BE2C (cell line): ENCODE measurements at regions not wholly inside any gene's neighbourhood (a gene's known extent, or its start where the extent isn't known, plus 50 kb on each side); places are given as distances from the start of the nearest gene placed in this dataset.

ENCODE experiments used
- DNase-seq: peaks from one replicate; pipeline ENCODE4 v3.0.0-alpha.2; 2020
- H3K27me3 ChIP-seq: fragments of 250-450 bp; sonication (Bioruptor Pico); 2 replicates; pipeline ENCODE4 v1.5.1; 2020; ENCODE audit warnings: mild to moderate bottlenecking
- H3K36me3 ChIP-seq: fragments of 250-450 bp; sonication (Bioruptor Pico); 2 replicates; pipeline ENCODE4 v1.5.1; 2020; ENCODE audit warnings: mild to moderate bottlenecking
- H3K4me1 ChIP-seq: fragments of 250-450 bp; sonication (Bioruptor Pico); 2 replicates; pipeline ENCODE4 v1.5.1; 2020
- H3K4me3 ChIP-seq: 2 replicates; pipeline ENCODE4 v1.5.1; 2011; ENCODE audit warnings: low read depth, low read length
- H3K9me3 ChIP-seq: fragments of 250-450 bp; sonication (Bioruptor Pico); 2 replicates; pipeline ENCODE4 v1.5.1; 2020
- TF ChIP-seq, protein P1 (sequence below): IDR thresholded peaks from 2 replicates; pipeline ENCODE4 v1.5.1; 2012; ENCODE audit warnings: mild to moderate bottlenecking, low read depth, low read length

DNA sequence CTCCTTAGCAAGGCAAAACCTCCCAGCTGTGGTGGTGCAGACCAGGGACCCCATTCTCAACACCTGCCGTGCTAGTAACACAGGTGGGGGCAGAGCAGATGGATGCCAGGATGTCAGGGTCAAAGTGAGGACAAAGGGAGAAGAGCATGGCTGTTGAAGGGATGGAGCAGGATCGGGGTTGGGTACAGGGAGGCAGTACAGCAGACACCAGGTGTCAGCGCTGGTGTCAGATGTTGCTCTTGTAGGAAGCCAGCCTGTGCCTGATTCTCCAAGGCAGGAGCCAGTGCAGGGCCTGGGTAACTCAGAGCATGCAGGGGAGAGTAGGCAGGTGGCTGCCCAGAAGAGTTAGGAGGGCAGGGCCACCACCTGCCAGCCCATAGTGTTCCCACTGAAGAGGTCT lies 222.1 kb upstream of the SPRED2 start:
- H3K4me3 ChIP-seq: no peak overlapping the region
- H3K4me1 ChIP-seq: no peaks in the 10 kb centered on the region
- TF ChIP-seq, protein P1, sequence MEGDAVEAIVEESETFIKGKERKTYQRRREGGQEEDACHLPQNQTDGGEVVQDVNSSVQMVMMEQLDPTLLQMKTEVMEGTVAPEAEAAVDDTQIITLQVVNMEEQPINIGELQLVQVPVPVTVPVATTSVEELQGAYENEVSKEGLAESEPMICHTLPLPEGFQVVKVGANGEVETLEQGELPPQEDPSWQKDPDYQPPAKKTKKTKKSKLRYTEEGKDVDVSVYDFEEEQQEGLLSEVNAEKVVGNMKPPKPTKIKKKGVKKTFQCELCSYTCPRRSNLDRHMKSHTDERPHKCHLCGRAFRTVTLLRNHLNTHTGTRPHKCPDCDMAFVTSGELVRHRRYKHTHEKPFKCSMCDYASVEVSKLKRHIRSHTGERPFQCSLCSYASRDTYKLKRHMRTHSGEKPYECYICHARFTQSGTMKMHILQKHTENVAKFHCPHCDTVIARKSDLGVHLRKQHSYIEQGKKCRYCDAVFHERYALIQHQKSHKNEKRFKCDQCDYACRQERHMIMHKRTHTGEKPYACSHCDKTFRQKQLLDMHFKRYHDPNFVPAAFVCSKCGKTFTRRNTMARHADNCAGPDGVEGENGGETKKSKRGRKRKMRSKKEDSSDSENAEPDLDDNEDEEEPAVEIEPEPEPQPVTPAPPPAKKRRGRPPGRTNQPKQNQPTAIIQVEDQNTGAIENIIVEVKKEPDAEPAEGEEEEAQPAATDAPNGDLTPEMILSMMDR: no peak
- no peaks in the 10 kb centered on the region for H3K27me3 ChIP-seq
- H3K36me3 ChIP-seq: no peaks in the 10 kb centered on the region
- no peak for DNase-seq
- H3K9me3 ChIP-seq: no peaks in the 10 kb centered on the region

DNA sequence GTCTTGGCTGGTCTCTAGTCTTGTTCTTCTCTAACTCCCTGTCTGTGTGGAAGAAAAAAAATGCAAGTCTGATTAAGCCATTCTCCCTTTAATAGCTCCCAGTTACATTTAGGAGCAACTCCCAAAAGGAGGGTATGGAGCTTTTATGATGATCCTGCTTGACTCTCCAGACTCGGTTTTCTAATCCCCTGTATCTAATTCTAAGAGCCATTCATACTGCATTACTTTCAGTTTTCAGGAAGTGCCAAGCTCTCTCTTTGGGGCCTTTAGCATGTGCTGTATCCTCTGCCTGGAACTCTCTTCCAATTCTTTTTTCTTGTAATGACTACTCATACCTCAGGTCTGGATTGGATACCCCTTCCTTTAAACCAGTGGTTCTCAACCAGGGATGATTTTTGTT lies 219.7 kb upstream of the SPRED2 start:
- Histone ChIP-seq H3K4me3 (no peak overlapping the region), H3K27me3 (no peaks in the 10 kb centered on the region), H3K36me3 (no peaks in the 10 kb centered on the region), H3K4me1 (no peaks in the 10 kb centered on the region), H3K9me3 (no peaks in the 10 kb centered on the region)
- TF ChIP-seq, protein P1: no peak
- DNase-seq: no peak

DNA sequence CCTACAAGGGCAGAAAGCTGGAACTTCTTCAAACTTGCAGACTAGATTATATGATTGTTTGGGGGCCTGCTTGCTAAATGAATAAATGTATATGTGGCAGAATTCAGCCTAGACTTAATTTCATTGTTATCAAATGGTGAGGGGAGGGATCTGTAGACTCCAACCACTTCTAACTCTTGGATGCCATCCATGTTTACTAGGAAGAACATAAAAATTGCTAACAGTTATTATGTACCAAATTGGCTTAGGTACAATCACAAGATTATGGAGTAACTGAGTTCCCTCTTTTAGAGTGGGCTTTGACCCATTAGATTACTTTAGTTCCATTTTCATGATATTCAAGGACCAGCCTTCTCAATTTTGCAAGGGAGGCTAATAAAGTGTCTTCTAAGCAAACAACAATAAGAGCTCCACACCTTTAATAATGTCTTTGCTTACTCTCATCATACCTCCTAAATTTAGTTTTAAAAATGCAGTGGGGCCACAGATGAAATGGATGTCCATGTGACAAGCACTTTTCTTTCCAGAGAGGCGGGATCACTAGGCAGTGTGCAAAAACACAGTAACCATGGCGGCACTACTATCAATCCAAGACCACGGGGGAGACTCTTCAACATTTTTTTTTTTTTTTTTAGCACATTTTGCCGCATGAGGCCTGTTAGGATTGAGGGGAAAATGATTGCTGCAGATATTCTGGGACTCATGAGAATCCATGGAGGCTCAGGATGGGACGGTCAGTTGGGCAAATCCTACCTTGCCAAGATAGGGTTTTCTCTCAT lies 217.6 kb upstream of the SPRED2 start:
- TF ChIP-seq, protein P1: no peak
- Histone ChIP-seq H3K4me1 (no peaks in the 10 kb centered on the region), H3K27me3 (no peaks in the 10 kb centered on the region), H3K4me3 (no peak overlapping the region), H3K9me3 (no peaks in the 10 kb centered on the region), H3K36me3 (no peaks in the 10 kb centered on the region)
- no peak for DNase-seq

DNA sequence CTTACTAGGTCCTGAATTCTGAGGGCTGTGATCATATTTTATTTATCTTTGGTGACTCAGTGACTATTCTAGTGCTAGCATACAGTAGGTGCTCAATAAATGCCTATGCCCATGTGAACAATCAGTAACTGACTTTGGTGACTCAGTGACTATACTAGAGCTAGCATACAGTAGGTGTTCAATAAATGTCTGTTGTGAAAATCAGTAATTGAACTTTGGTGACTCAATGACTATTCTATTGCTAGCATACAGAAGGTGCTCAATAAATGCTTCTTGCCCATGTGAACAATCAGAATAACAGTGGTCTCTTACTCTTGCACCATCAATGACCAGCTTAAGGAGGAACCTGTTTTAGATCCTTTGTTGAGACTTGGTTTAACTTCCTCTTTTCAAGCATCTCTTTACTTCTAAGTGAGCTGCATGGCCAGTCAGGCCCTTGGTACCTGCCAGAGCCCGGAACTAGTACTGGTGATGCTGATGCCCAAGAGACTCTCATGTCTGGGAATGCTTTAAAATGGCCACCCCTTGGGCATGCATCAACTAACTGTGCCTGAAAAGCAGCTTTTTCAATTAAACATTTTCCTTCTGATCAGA lies 214.9 kb upstream of the SPRED2 start:
- no peaks in the 10 kb centered on the region for H3K36me3 ChIP-seq
- H3K9me3 ChIP-seq: no peaks in the 10 kb centered on the region
- no peaks in the 10 kb centered on the region for H3K27me3 ChIP-seq
- no peaks in the 10 kb centered on the region for H3K4me1 ChIP-seq
- DNase-seq: no peak
- no peak overlapping the region for H3K4me3 ChIP-seq
- TF ChIP-seq, protein P1: no peak

DNA sequence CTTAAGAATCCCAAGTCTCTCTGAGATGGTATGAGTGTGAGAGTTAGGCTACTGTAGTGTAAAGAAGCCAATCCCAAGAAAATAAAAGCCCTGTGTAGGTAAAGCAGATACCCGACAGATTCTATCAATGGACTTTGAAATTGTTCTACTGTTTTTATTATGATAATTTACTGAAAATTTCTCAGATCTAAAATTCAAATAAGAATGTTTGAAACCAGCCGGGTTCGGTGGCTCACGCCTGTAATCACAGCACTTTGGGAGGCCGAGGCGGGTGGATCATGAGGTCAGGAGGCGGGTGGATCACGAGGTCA lies 208.3 kb upstream of the SPRED2 start:
- Histone ChIP-seq H3K27me3 (peaks cover 3% of the 10 kb centered on the region; the same call in 1 of the 2 replicates), H3K36me3 (no peaks in the 10 kb centered on the region), H3K4me3 (no peak overlapping the region), H3K9me3 (no peaks in the 10 kb centered on the region), H3K4me1 (no peaks in the 10 kb centered on the region)
- TF ChIP-seq, protein P1: no peak
- no peak for DNase-seq

DNA sequence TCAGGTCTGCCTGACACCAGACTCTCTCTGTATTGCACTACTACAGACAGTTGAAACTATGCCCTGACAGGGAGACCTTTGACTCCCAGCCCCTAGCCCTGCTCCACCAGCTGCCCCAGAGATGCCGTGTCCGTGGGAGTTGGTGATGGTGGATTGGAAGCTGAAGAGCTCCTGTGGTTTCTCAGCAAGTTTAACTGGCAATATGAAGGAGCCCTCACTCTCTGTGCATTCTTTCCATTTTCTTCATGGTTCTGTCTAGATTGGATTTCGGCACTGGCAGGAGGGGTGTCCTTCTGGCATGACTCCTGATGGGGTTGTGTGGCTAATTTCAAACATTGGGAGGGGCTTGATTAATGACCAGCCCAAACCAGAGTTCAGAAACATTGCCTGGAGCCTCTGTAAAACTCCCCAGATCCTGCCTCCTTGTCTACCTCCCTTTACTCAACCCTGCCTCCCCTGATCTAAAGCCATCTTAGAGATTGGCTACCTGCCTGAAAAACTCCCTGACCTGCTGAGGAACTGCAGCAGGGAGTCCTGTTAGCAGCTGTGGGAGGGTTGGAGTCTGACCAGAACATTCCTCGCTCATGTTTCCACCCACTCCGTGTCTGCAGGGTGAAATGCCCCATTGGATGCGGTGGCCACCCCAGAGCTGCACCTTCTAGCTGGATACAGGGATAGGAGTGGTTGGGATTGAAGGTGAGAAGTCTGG lies 206.9 kb upstream of the SPRED2 start:
- TF ChIP-seq, protein P1: no peak

More for the DNA sequence above, 206.9 kb upstream of the SPRED2 start:
- Histone ChIP-seq H3K4me1 (no peaks in the 10 kb centered on the region), H3K4me3 (no peak overlapping the region), H3K9me3 (no peaks in the 10 kb centered on the region), H3K27me3 (peaks cover 8% of the 10 kb centered on the region), H3K36me3 (no peaks in the 10 kb centered on the region)
- DNase-seq: no peak
